ENCODE measurements at regions not wholly inside any gene's neighbourhood (a gene's known extent, or its start where the extent isn't known, plus 50 kb on each side); places are given as distances from the start of the nearest gene placed in this dataset.
"Not testable (repeated sequence)": the region's sequence is repeated elsewhere in the genome, so short reads cannot be mapped to it uniquely, and the experiment has no call there.

- no peak overlapping the region for H3K9ac ChIP-seq
- H2AFZ ChIP-seq, result no peak overlapping the region
- H3K4me3 ChIP-seq (ENCODE audit: low read depth, low read length), result no peak overlapping the region
- no peak overlapping the region for H3K4me2 ChIP-seq (ENCODE audit: low read length)
- H3K27ac ChIP-seq, result no peak overlapping the region
- no peaks in the 10 kb centered on the region for H3K79me2 ChIP-seq
- TF ChIP-seq CTCF (IDR thresholded peaks at IDR 0.05), result no peak
- H3K27me3 ChIP-seq (ENCODE audit: control insufficient read depth, insufficient read depth, low read length), result no peaks in the 10 kb centered on the region
- no peaks in the 10 kb centered on the region for H3K4me1 ChIP-seq
- H3K36me3 ChIP-seq (ENCODE audit: control insufficient read depth, insufficient read depth, low read length), result no peaks in the 10 kb centered on the region
- H3K9me3 ChIP-seq (ENCODE audit: control insufficient read depth, low read length), result no peaks in the 10 kb centered on the region
These were observed 190.3 kb upstream of the AHR start for GRCh38 chr7:17108049-17108584.

GRCh38 chr7:17109020-17109419, 189.4 kb upstream of the AHR start:
- H3K36me3 ChIP-seq (ENCODE audit: control insufficient read depth, insufficient read depth, low read length), result no peaks in the 10 kb centered on the region
- H2AFZ ChIP-seq, result no peak overlapping the region
- H3K4me2 ChIP-seq (ENCODE audit: low read length), result no peak overlapping the region
- no peaks in the 10 kb centered on the region for H3K4me1 ChIP-seq
- H3K79me2 ChIP-seq, result no peaks in the 10 kb centered on the region
- no peak overlapping the region for H3K4me3 ChIP-seq (ENCODE audit: low read depth, low read length)
- H3K9me3 ChIP-seq (ENCODE audit: control insufficient read depth, low read length), result no peaks in the 10 kb centered on the region
- no peaks in the 10 kb centered on the region for H3K27me3 ChIP-seq (ENCODE audit: control insufficient read depth, insufficient read depth, low read length)
- TF ChIP-seq CTCF (IDR thresholded peaks at IDR 0.05), result no peak
- no peak overlapping the region for H3K27ac ChIP-seq
- H3K9ac ChIP-seq, result no peak overlapping the region

- not testable (repeated sequence) for H2AFZ ChIP-seq; H3K9me3 ChIP-seq (ENCODE audit: control insufficient read depth, low read length); H3K36me3 ChIP-seq (ENCODE audit: control insufficient read depth, insufficient read depth, low read length); H3K4me1 ChIP-seq; H3K9ac ChIP-seq; H3K27ac ChIP-seq; H3K27me3 ChIP-seq (ENCODE audit: control insufficient read depth, insufficient read depth, low read length); H3K79me2 ChIP-seq; H3K4me3 ChIP-seq (ENCODE audit: low read depth, low read length); H3K4me2 ChIP-seq (ENCODE audit: low read length)
These were observed 184.7 kb upstream of the AHR start for GRCh38 chr7:17113770-17114169.

- no peak overlapping the region for H3K4me3 ChIP-seq (ENCODE audit: low read depth, low read length)
- no peak overlapping the region for H3K4me2 ChIP-seq (ENCODE audit: low read length)
- TF ChIP-seq CTCF (IDR thresholded peaks at IDR 0.05), result no peak
These were observed 180.0 kb upstream of the AHR start for GRCh38 chr7:17118412-17118811.

GRCh38 chr7:17120756-17121155, 177.7 kb upstream of the AHR start:
- Histone ChIP-seq H3K36me3 (ENCODE audit: control insufficient read depth, insufficient read depth, low read length) (no peaks in the 10 kb centered on the region), H3K4me2 (ENCODE audit: low read length) (no peak overlapping the region), H3K4me1 (no peaks in the 10 kb centered on the region), H3K9me3 (ENCODE audit: control insufficient read depth, low read length) (no peaks in the 10 kb centered on the region), H3K27ac (no peak overlapping the region), H2AFZ (no peak overlapping the region), H3K9ac (no peak overlapping the region), H3K27me3 (ENCODE audit: control insufficient read depth, insufficient read depth, low read length) (no peaks in the 10 kb centered on the region), H3K79me2 (no peaks in the 10 kb centered on the region), H3K4me3 (ENCODE audit: low read depth, low read length) (no peak overlapping the region)
- no peak for TF ChIP-seq CTCF (IDR thresholded peaks at IDR 0.05)

More at GRCh38 chr7:17118412-17118811, 180.0 kb upstream of the AHR start:
- Histone ChIP-seq H2AFZ (no peak overlapping the region), H3K27me3 (ENCODE audit: control insufficient read depth, insufficient read depth, low read length) (no peaks in the 10 kb centered on the region), H3K9ac (no peak overlapping the region), H3K79me2 (no peaks in the 10 kb centered on the region), H3K27ac (no peak overlapping the region), H3K36me3 (ENCODE audit: control insufficient read depth, insufficient read depth, low read length) (no peaks in the 10 kb centered on the region), H3K4me1 (no peaks in the 10 kb centered on the region), H3K9me3 (ENCODE audit: control insufficient read depth, low read length) (no peaks in the 10 kb centered on the region)

Data from parathyroid adenoma (tissue), 2 donors.